HuH-7.5 (cell line): ENCODE measurements at regions not wholly inside any gene's neighbourhood (a gene's known extent, or its start where the extent isn't known, plus 50 kb on each side); places are given as distances from the start of the nearest gene placed in this dataset.

Source experiments
- DNase-seq: peaks from one replicate; pipeline ENCODE4 v3.0.0; 2011; ENCODE audit warnings: low spot score

GRCh38 chr14:105844810-105845724, 318.7 kb downstream of the TMEM121 start:
- no peak for DNase-seq

DNA sequence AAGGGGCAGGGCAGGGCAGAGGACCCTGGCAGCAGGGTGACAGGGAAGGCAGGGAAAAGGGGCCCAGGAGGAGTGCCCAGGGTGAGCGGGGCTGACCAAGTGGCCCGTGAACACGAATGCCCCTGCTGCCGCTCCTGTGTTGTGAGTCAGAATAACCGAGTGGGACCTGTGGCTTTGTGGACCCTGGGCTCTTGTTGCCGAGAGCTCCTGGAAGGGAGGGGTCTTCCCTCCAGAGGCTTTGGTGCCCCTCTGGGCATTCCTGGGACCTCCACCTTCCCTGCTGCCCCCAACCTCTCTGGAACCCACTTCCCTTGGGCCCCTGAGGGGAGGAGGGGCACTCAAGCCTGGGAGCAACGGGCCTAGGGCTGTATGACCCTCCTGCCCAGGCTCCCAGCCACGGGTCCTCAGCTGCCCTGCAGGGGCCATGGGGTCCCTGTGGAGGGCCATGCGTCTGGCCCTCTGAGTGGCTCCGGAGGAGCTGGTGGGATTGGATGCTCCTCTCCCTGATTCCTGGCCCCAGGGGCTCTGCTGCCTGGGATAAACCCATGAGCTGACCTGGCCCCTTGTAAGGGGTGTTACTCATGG, 319.4 kb downstream of the TMEM121 start:
- DNase-seq, result no peak

GRCh38 chr14:105846312-105846711, 319.9 kb downstream of the TMEM121 start:
- DNase-seq, result no peak

- DNase-seq, result no peak
These were observed 321.0 kb downstream of the TMEM121 start for GRCh38 chr14:105847400-105847799.

DNA sequence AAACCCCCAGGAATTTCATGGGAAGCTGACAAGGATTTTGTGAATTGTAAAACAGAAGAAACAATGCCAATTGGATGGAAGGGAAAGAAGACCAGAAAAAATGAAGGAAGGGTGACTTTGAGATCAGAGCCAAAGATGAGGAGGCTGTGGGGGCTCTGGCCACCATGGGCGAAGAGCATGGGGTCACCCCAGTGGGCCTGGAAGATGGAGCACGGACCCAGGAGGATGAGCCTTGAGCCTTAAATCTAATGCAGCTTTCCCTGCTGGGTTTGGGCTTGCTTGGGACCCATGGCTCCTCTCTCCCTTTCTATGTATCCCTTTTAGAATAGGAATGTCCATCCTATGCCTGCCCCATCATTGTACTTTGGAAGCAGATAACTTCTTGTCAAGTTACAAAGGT, 322.2 kb downstream of the TMEM121 start:
- DNase-seq, result no peak

DNA sequence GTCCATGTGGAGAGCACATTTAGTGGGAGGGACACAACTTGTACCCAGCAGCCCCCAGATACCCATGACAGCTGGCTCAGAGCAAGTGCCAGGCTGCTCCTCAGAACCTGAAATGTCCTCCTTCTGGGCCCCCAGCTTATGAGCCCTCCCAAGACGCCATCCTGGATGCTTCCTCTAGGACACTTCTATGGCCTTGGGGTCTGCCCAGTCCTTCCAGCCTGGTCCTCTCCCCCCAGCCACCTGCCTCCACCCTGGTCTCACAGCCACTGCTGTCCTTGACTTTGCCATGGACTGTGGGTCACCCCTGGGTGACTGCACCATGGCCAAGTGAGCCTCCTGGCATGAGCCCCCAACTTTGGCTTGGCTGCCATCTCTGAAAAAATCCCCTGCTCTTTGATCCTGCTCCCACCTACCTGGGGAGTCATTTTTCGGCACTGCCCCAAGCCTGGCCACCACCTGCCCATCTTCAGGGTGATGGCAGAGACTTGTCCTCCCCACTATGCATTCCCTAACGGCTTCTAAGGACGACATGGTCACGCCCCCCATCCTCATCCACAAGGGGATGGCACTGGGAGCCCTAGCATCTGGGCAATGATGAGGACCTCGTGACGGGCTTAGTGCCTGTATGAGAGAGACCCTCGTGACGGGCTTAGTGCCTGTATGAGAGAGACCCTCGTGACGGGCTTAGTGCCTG, 323.7 kb downstream of the TMEM121 start:
- DNase-seq, result no peak

GRCh38 chr14:105850853-105851581, 324.6 kb downstream of the TMEM121 start:
- DNase-seq, result no peak

- no peak for DNase-seq
These were observed 325.5 kb downstream of the TMEM121 start for GRCh38 chr14:105851716-105852377.

GRCh38 chr14:105852378-105853088, 326.1 kb downstream of the TMEM121 start:
- no peak for DNase-seq

DNA sequence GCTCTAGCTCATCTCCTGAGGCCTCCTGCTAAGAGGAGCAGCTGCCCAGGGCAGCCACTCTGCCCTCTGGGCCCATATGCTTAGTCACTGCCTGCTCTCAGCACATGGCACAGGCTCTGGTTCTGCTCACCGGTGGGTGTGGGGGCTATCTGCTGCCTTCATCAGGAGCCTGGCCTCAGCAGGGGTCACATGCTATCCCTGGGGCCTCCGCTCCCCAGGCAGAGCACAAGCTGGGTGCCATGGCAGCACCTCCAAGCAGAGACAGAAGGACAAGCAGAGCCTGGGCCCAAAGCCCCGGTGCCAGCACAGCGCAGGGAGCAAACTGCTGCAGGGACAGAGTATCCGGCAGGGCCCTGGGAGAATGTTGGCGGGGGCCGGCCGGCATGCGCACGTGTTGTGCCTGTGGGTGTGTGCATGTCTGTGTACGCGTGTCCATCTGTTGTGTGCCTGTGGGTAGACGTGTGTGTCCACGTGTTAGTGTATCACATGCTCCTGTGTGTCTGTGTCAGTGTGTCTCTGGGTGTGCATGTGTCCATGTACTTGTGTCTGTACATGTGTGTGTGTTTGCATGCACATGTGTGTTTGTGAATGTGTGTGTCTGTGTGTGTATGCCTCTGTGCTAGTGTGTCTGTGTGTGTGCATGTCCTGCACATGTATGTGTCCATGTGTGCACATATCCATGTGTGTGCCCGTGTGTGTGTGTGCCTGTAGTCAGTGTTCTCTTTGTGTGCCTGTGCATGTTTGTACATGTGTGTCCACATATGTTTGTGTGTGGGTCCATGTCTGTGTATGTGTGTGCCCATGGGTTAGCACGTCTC, 326.9 kb downstream of the TMEM121 start:
- DNase-seq, result no peak

DNA sequence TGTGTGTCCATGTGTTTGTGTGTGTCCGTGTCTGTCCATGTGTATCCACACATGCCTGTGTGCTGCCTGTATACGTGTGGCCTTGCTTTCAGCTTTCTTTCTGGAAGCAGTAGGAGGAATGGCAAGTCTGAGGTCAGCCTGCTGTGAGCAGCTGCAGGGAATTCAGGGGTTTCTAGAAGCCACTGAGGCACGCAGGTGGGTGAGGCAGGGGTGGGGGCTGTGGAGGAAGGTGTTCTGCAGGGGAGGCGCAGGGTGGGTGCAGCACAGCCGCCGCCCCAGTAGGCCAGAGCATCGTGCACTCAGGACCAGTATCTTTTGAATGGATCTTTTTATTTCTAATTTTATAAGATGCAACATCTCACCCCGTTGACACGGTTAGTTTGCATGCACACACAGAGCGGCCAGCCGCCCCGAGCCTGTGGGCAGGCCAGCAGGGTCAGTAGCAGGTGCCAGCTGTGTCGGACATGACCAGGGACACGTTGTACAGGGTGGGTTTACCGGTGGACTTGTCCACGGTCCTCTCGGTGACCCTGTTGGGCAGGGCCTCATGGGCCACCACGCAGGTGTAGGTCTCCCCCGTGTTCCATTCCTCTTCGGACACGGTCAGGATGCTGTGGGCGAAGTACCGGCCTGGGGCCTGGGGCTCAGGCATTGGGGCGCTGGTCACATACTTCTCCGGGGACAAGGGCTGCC, 327.7 kb downstream of the TMEM121 start:
- DNase-seq, result no peak

GRCh38 chr14:105854600-105855245, 328.3 kb downstream of the TMEM121 start:
- DNase-seq, result no peak

GRCh38 chr14:105855246-105855892, 329.0 kb downstream of the TMEM121 start:
- no peak for DNase-seq

- no peak for DNase-seq
These were observed 329.7 kb downstream of the TMEM121 start for GRCh38 chr14:105855893-105856675.

DNA sequence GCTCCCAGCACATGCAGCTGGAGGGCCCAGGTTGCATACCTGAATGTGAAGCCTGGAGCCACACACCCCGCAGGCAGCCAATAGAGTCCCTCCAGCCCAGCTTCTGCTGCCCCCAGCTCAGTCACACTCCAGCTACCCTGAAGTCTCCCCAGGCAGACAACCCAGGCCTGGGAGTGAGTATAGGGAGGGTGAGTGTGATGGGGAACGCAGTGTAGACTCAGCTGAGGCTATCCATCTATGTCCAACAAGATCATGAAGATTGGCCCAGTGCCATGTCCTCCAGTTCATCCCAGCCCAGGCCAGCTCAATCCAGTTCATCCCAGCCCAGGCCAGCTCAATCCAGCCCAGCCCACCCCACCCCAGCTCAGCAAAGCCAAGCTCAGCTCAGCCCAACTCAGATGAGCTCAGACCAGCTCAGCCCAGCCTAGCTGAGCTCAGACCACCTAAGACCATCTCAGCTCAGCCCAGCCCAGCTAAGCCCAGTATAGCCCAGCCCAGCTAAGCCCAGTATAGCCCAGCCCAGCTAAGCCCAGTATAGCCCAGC, 330.4 kb downstream of the TMEM121 start:
- no peak for DNase-seq

- no peak for DNase-seq
These were observed 330.9 kb downstream of the TMEM121 start for GRCh38 chr14:105857220-105857825.
